ENCODE measurements at regions not wholly inside any gene's neighbourhood (a gene's known extent, or its start where the extent isn't known, plus 50 kb on each side); places are given as distances from the start of the nearest gene placed in this dataset.

GRCh38 chr21:35840197-35840799, 220.0 kb downstream of the SETD4 start:
- intact Hi-C loops (cut with DNase I; ENCODE audit: low total_unique reads), result no loop called here
- 95 to 97% methylated on average over 2 of the region's 2 CpGs for WGBS, 2 donors
- H3K4me3 ChIP-seq (ENCODE audit: low read depth, poor library complexity, severe bottlenecking), result no peak overlapping the region
- TF ChIP-seq POLR2A (IDR thresholded peaks at IDR 0.05), result no peak
- TF ChIP-seq, protein P1, sequence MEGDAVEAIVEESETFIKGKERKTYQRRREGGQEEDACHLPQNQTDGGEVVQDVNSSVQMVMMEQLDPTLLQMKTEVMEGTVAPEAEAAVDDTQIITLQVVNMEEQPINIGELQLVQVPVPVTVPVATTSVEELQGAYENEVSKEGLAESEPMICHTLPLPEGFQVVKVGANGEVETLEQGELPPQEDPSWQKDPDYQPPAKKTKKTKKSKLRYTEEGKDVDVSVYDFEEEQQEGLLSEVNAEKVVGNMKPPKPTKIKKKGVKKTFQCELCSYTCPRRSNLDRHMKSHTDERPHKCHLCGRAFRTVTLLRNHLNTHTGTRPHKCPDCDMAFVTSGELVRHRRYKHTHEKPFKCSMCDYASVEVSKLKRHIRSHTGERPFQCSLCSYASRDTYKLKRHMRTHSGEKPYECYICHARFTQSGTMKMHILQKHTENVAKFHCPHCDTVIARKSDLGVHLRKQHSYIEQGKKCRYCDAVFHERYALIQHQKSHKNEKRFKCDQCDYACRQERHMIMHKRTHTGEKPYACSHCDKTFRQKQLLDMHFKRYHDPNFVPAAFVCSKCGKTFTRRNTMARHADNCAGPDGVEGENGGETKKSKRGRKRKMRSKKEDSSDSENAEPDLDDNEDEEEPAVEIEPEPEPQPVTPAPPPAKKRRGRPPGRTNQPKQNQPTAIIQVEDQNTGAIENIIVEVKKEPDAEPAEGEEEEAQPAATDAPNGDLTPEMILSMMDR (IDR thresholded peaks at IDR 0.05), result peak in 1 of 3 donors; percentile 12
- peak in 1 of 2 donors; percentile 69 for DNase-seq (ENCODE audit: low spot score in 2 of 2)

DNA sequence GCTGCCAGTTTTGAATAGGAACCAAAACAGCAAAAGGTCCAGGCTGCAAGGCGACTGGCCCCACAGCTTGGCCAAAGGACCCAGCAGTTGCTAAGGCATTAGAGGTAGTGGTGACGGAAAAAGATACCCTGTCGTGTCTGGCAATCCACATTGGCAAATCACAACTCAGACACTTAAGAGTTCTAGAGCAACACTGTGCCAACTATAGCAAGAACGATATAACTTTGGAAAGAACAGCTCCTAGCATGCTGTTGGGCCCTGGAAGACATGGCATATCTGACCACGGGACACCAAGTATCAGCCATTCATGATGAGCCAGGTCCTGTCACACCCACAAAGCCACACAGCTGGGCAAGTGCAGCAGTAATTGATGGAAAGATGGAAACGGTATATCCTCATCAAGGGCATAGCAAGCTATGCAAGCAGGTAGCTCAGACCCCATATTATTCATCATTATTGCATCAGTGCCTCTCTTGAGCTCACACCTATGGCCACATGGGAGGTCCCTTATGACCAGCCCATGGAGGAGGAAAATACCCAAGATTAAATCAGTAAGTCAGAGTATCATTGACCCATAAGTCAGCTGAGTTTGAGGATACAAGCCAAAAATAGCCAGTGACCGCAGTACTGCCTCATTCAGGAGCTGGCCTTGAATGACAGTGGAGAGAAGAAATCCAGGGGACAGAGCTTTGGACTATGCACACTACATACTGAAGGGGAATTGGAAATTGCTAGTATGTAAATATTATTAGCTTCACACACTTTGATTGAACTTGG, 221.2 kb downstream of the SETD4 start:
- H3K4me3 ChIP-seq (ENCODE audit: low read depth, poor library complexity, severe bottlenecking), result no peak overlapping the region
- 75 to 82% methylated on average over 7 of the region's 7 CpGs for WGBS, 2 donors
- intact Hi-C loops (cut with DNase I; ENCODE audit: low total_unique reads), result no loop called here

GRCh38 chr21:35838350-35838749, 222.0 kb downstream of the SETD4 start:
- TF ChIP-seq, protein P1 (IDR thresholded peaks at IDR 0.05), result no peak
- TF ChIP-seq POLR2A (IDR thresholded peaks at IDR 0.05), result no peak
- H3K4me3 ChIP-seq (ENCODE audit: low read depth, poor library complexity, severe bottlenecking), result no peak overlapping the region
- DNase-seq (ENCODE audit: low spot score in 2 of 2), result no peak
- 42 to 58% methylated on average over 1 of the region's 1 CpG for WGBS, 2 donors
- intact Hi-C loops (cut with DNase I; ENCODE audit: low total_unique reads), result no loop called here

More for the DNA sequence above, 221.2 kb downstream of the SETD4 start:
- TF ChIP-seq, protein P1 (IDR thresholded peaks at IDR 0.05), result no peak
- TF ChIP-seq POLR2A (IDR thresholded peaks at IDR 0.05), result no peak
- no peak for DNase-seq (ENCODE audit: low spot score in 2 of 2)

- 59 to 60% methylated on average over 1 of the region's 1 CpG for WGBS, 2 donors
- no peak for DNase-seq (ENCODE audit: low spot score in 2 of 2)
- intact Hi-C loops (cut with DNase I; ENCODE audit: low total_unique reads), result no loop called here
- TF ChIP-seq, protein P1 (IDR thresholded peaks at IDR 0.05), result no peak
- TF ChIP-seq POLR2A (IDR thresholded peaks at IDR 0.05), result no peak
- no peak overlapping the region for H3K4me3 ChIP-seq (ENCODE audit: low read depth, poor library complexity, severe bottlenecking)
These were observed 226.3 kb downstream of the SETD4 start for GRCh38 chr21:35833991-35834390.

- H3K4me3 ChIP-seq (ENCODE audit: low read depth, poor library complexity, severe bottlenecking), result no peak overlapping the region
- DNase-seq (ENCODE audit: low spot score in 2 of 2), result no peak
- TF ChIP-seq, protein P1 (IDR thresholded peaks at IDR 0.05), result no peak
- TF ChIP-seq POLR2A (IDR thresholded peaks at IDR 0.05), result no peak
- intact Hi-C loops (cut with DNase I; ENCODE audit: low total_unique reads), result no loop called here
- WGBS, 2 donors, result 73 to 85% methylated on average over 3 of the region's 3 CpGs
These were observed 226.9 kb downstream of the SETD4 start for GRCh38 chr21:35833388-35833787.
